Upper lobe of left lung (tissue), 4 donors: ENCODE measurements at regions not wholly inside any gene's neighbourhood (a gene's known extent, or its start where the extent isn't known, plus 50 kb on each side); places are given as distances from the start of the nearest gene placed in this dataset.

ENCODE experiments used
- CTCF ChIP-seq, 6 experiments: fragments of 450-650 bp in 4 of 6; fragments of 200-600 bp in 2 of 6; sonication (generic) in 2 of 6; IDR thresholded peaks; one replicate each; pipeline ENCODE4 v1.5.1; 2016 to 2019; ENCODE audit warnings: antibody characterized with exemption in 6 of 6
- EP300 ChIP-seq, 4 donors: sonication (generic); formaldehyde crosslinking; IDR thresholded peaks; one replicate each; pipeline ENCODE4 v1.5.1; 2017; ENCODE audit warnings: antibody characterized with exemption in 4 of 4, control low read depth in 2 of 4
- POLR2A ChIP-seq, 4 donors: fragments of 450-650 bp; IDR thresholded peaks; one replicate each; pipeline ENCODE4 v1.5.1; 2016 to 2017; ENCODE audit warnings: antibody characterized with exemption in 4 of 4, mild to moderate bottlenecking in 2 of 4
- POLR2AphosphoS5 ChIP-seq, 2 donors: sonication (generic); formaldehyde crosslinking; IDR thresholded peaks; one replicate each; pipeline ENCODE4 v1.5.1; 2017; ENCODE audit warnings: antibody characterized with exemption in 2 of 2

DNA sequence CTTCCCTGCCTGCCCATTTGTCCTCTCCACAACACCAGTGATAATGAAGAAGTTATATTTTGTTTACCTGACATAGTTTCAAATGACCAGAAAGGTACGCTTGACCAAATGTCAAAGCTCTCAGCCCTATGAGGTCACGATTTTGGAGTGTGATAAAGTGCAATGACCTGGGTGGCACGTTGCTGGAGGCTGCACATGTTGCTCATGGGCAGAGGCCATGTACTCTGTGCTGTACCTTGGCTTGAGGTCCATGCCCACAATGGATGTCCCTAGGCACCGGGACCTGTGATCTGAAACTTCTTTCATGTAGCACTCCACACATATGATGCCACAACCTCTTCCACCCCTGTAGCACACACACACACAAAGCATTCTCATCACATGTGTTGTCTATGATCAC is 164.0 kb upstream of the HEY2 start:
- TF ChIP-seq CTCF (IDR thresholded peaks at IDR 0.05): no peak
- TF ChIP-seq EP300 (IDR thresholded peaks at IDR 0.05): no peak
- no peak for TF ChIP-seq POLR2A (IDR thresholded peaks at IDR 0.05)
- TF ChIP-seq POLR2AphosphoS5 (IDR thresholded peaks at IDR 0.05): no peak
